ENCODE measurements at regions not wholly inside any gene's neighbourhood (a gene's known extent, or its start where the extent isn't known, plus 50 kb on each side); places are given as distances from the start of the nearest gene placed in this dataset.

DNA sequence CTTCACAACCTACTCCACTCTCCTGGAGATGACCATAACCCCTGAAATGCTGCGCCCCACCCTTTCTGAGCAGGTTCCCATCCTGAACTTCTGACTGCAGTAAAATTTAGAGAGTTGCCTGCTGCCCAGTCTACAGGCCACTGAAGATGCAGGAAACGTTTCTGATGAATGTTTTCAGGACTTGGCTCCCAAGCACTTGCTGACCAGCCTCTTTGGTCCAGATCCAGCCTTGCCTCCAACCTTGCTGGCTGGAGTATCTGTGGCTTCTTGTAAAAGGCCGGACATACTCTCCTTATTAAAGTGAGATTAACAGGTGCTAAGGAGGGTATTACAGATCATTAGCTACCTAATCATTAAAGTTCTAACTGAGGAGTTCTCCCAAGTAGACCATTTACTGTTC, 70.3 kb upstream of the STXBP6 start:
- Histone ChIP-seq H3K27me3 (ENCODE audit: insufficient read depth, low read length) (no peaks in the 10 kb centered on the region), H4K20me1 (ENCODE audit: insufficient read depth, low read length) (no peaks in the 10 kb centered on the region), H3K4me1 (ENCODE audit: insufficient read depth, low read length) (peaks cover 16% of the 10 kb centered on the region), H2AFZ (ENCODE audit: low read length) (no peak overlapping the region), H3K4me3 (ENCODE audit: insufficient read depth, low read length) (no peak overlapping the region), H3K4me2 (ENCODE audit: insufficient read depth, low read length) (no peak overlapping the region), H3K9me3 (ENCODE audit: low read depth, low read length) (no peaks in the 10 kb centered on the region), H3K79me2 (ENCODE audit: insufficient read depth, low read length) (no peaks in the 10 kb centered on the region), H3K27ac (ENCODE audit: low read depth, low read length) (no peak overlapping the region), H3K36me3 (ENCODE audit: insufficient read depth, low read length) (no peaks in the 10 kb centered on the region)
- no peak for DNase-seq (ENCODE audit: insufficient read length, low spot score, missing footprints)
- TF ChIP-seq, protein P1, sequence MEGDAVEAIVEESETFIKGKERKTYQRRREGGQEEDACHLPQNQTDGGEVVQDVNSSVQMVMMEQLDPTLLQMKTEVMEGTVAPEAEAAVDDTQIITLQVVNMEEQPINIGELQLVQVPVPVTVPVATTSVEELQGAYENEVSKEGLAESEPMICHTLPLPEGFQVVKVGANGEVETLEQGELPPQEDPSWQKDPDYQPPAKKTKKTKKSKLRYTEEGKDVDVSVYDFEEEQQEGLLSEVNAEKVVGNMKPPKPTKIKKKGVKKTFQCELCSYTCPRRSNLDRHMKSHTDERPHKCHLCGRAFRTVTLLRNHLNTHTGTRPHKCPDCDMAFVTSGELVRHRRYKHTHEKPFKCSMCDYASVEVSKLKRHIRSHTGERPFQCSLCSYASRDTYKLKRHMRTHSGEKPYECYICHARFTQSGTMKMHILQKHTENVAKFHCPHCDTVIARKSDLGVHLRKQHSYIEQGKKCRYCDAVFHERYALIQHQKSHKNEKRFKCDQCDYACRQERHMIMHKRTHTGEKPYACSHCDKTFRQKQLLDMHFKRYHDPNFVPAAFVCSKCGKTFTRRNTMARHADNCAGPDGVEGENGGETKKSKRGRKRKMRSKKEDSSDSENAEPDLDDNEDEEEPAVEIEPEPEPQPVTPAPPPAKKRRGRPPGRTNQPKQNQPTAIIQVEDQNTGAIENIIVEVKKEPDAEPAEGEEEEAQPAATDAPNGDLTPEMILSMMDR (IDR thresholded peaks at IDR 0.05; ENCODE audit: extremely low read depth, low read depth, low read length), result no peak

DNA sequence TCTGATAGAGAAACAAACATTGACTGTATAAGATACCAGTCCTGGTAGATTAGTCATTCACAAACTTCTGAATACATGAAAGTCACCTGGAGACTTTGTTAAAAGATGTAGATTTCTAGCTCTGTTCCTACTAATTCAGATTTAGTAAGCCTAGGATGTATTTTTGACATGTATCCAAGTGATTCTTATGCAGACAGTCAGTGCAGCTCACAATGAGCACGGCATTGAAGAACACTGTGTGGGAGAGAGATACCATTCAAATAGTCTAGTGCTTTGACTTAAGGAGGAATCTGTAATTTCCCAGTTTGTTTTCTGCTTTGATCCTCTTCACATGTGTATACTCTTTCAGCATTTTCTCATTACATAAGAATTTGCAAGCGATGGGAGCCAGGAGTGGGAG, 68.7 kb upstream of the STXBP6 start:
- Histone ChIP-seq H3K9me3 (ENCODE audit: low read depth, low read length) (no peaks in the 10 kb centered on the region), H3K27me3 (ENCODE audit: insufficient read depth, low read length) (no peaks in the 10 kb centered on the region), H3K36me3 (ENCODE audit: insufficient read depth, low read length) (no peaks in the 10 kb centered on the region), H3K79me2 (ENCODE audit: insufficient read depth, low read length) (no peaks in the 10 kb centered on the region), H4K20me1 (ENCODE audit: insufficient read depth, low read length) (no peaks in the 10 kb centered on the region), H2AFZ (ENCODE audit: low read length) (no peak overlapping the region), H3K4me3 (ENCODE audit: insufficient read depth, low read length) (no peak overlapping the region), H3K27ac (ENCODE audit: low read depth, low read length) (no peak overlapping the region), H3K4me1 (ENCODE audit: insufficient read depth, low read length) (peaks cover 16% of the 10 kb centered on the region), H3K4me2 (ENCODE audit: insufficient read depth, low read length) (no peak overlapping the region)
- DNase-seq (ENCODE audit: insufficient read length, low spot score, missing footprints), result no peak
- TF ChIP-seq, protein P1 (IDR thresholded peaks at IDR 0.05; ENCODE audit: extremely low read depth, low read depth, low read length), result no peak

DNA sequence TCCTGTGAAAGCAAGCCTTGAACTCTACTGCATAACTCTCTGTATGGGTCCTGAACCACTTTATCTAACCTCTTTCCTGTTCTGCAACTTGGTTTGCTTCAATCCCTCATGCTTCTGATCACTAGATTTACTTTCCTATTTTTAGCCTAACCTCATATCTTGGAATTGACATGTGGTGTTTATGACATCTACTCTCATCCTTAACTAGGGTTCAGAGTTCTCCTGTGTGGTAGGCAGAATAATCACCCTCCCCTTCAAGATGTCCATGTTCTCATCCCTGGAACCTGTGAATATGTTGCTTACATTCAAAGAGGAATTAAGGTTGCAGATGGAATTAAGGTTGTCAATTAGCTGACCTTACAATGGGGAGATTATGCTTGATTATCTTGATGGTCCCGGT, 67.4 kb upstream of the STXBP6 start:
- H2AFZ ChIP-seq (ENCODE audit: low read length), result no peak overlapping the region
- H3K79me2 ChIP-seq (ENCODE audit: insufficient read depth, low read length), result no peaks in the 10 kb centered on the region
- H3K9me3 ChIP-seq (ENCODE audit: low read depth, low read length), result no peaks in the 10 kb centered on the region
- TF ChIP-seq, protein P1 (IDR thresholded peaks at IDR 0.05; ENCODE audit: extremely low read depth, low read depth, low read length), result no peak
- no peak overlapping the region for H3K4me3 ChIP-seq (ENCODE audit: insufficient read depth, low read length)
- H3K27me3 ChIP-seq (ENCODE audit: insufficient read depth, low read length), result no peaks in the 10 kb centered on the region
- no peaks in the 10 kb centered on the region for H3K36me3 ChIP-seq (ENCODE audit: insufficient read depth, low read length)
- H4K20me1 ChIP-seq (ENCODE audit: insufficient read depth, low read length), result no peaks in the 10 kb centered on the region
- H3K27ac ChIP-seq (ENCODE audit: low read depth, low read length), result no peak overlapping the region
- DNase-seq (ENCODE audit: insufficient read length, low spot score, missing footprints), result no peak
- H3K4me1 ChIP-seq (ENCODE audit: insufficient read depth, low read length), result peaks cover 14% of the 10 kb centered on the region
- H3K4me2 ChIP-seq (ENCODE audit: insufficient read depth, low read length), result no peak overlapping the region

GRCh38 chr14:25116607-25117006, 66.7 kb upstream of the STXBP6 start:
- H3K4me2 ChIP-seq (ENCODE audit: insufficient read depth, low read length), result no peak overlapping the region
- H3K4me1 ChIP-seq (ENCODE audit: insufficient read depth, low read length), result peaks cover 9% of the 10 kb centered on the region
- no peak for DNase-seq (ENCODE audit: insufficient read length, low spot score, missing footprints)
- H3K27ac ChIP-seq (ENCODE audit: low read depth, low read length), result no peak overlapping the region
- TF ChIP-seq, protein P1 (IDR thresholded peaks at IDR 0.05; ENCODE audit: extremely low read depth, low read depth, low read length), result no peak
- no peak overlapping the region for H2AFZ ChIP-seq (ENCODE audit: low read length)
- no peaks in the 10 kb centered on the region for H4K20me1 ChIP-seq (ENCODE audit: insufficient read depth, low read length)
- no peaks in the 10 kb centered on the region for H3K36me3 ChIP-seq (ENCODE audit: insufficient read depth, low read length)
- H3K27me3 ChIP-seq (ENCODE audit: insufficient read depth, low read length), result no peaks in the 10 kb centered on the region
- H3K9me3 ChIP-seq (ENCODE audit: low read depth, low read length), result no peaks in the 10 kb centered on the region
- H3K4me3 ChIP-seq (ENCODE audit: insufficient read depth, low read length), result no peak overlapping the region
- no peaks in the 10 kb centered on the region for H3K79me2 ChIP-seq (ENCODE audit: insufficient read depth, low read length)

Data from osteoblast (primary cell).